ENCODE measurements at regions not wholly inside any gene's neighbourhood (a gene's known extent, or its start where the extent isn't known, plus 50 kb on each side); places are given as distances from the start of the nearest gene placed in this dataset.

GRCh38 chr1:218049641-218050040 lies 235.5 kb upstream of the RRP15 start (continued):
- TF ChIP-seq ZNF232 (CRISPR knock-in tag; IDR thresholded peaks at IDR 0.05) (no peak), HNRNPLL (IDR thresholded peaks at IDR 0.05; ENCODE audit: low read depth, low read length, poor library complexity, severe bottlenecking) (no peak), HMBOX1 (IDR thresholded peaks at IDR 0.05) (no peak), TARDBP (IDR thresholded peaks at IDR 0.05) (no peak)

GRCh38 chr1:218058730-218059129 lies 226.4 kb upstream of the RRP15 start:
- no peak overlapping the region for H3K4me3 ChIP-seq
- H3K9me1 ChIP-seq (ENCODE audit: control insufficient read depth, insufficient read depth, low read length): no peaks in the 10 kb centered on the region
- H3K4me1 ChIP-seq (replicated peaks in 1 of 2; ENCODE audit: control insufficient read depth in 2 of 2, insufficient read depth in 2 of 2, low read length in 2 of 2): no peaks in the 10 kb centered on the region
- 0 out of 2 replicates have a peak, but pooled peaks cover 2% of the 10 kb centered on the region for H3K9me3 ChIP-seq (replicated peaks; ENCODE audit: control insufficient read depth, insufficient read depth, low read depth, low read length)
- ATAC-seq (no peak), FAIRE-seq (no peak), DNase-seq (ENCODE audit: extremely low read depth in 1 of 4, low spot score in 3 of 4) (no peak)
- no peaks in the 10 kb centered on the region for H4K20me1 ChIP-seq (replicated peaks; ENCODE audit: control insufficient read depth, insufficient read depth, low read length)
- ChIA-PET CTCF (ENCODE audit: low intra/inter-chr PET ratio) (no interaction called here), POLR2A (no interaction called here)
- no peaks in the 10 kb centered on the region for H3K79me2 ChIP-seq (ENCODE audit: control insufficient read depth, insufficient read depth, low read length)
- H3K27ac ChIP-seq (ENCODE audit: extremely low read depth, low read depth, low read length): no peak overlapping the region
- intact Hi-C loops (cut with micrococcal nuclease) (no loop called here), in situ Hi-C loops (cut with MboI) (no loop called here)
- WGBS (ENCODE audit: insufficient coverage, low coverage, missing lambda C conversion rate): 2% methylated on average over 2 of the region's 2 CpGs
- H3K9ac ChIP-seq (ENCODE audit: insufficient read depth in 1 of 2, low read depth in 2 of 2, low read length in 2 of 2): no peak overlapping the region
- no peaks in the 10 kb centered on the region for H3K36me3 ChIP-seq (ENCODE audit: control insufficient read depth, insufficient read depth, low read length)
- BruUV-seq (replicated peaks): no TSS peak
- no peaks in the 10 kb centered on the region for H3K27me3 ChIP-seq (ENCODE audit: control insufficient read depth in 2 of 2, insufficient read depth in 2 of 2, low read length in 2 of 2)
- no peak overlapping the region for H3K4me2 ChIP-seq (ENCODE audit: insufficient read depth, low read length)
- no peak overlapping the region for H2AFZ ChIP-seq (ENCODE audit: low read depth, low read length)
- no peak for TF ChIP-seq ZNF239 (CRISPR knock-in tag; IDR thresholded peaks at IDR 0.05)
- TF ChIP-seq ZNF511 (CRISPR knock-in tag; IDR thresholded peaks at IDR 0.05): no peak
- no peak for TF ChIP-seq PTBP1 (IDR thresholded peaks at IDR 0.05; ENCODE audit: low read depth, low read length)
- TF ChIP-seq MIER1 (IDR thresholded peaks at IDR 0.05; ENCODE audit: low read depth): no peak
- TF ChIP-seq ZNF589 (CRISPR knock-in tag; IDR thresholded peaks at IDR 0.05; ENCODE audit: low read depth): no peak
- no peak for TF ChIP-seq ZNF778 (CRISPR knock-in tag; IDR thresholded peaks at IDR 0.05)
- TF ChIP-seq ZNF75A (CRISPR knock-in tag; IDR thresholded peaks at IDR 0.05): no peak
- no peak for TF ChIP-seq XRCC5 (IDR thresholded peaks at IDR 0.05; ENCODE audit: low read depth, low read length)
- no peak for TF ChIP-seq CLOCK (CRISPR knock-in tag; IDR thresholded peaks at IDR 0.05; ENCODE audit: borderline replicate concordance)
- TF ChIP-seq FOXP1 (CRISPR knock-in tag; IDR thresholded peaks at IDR 0.05): no peak
- TF ChIP-seq FOXJ2 (tag; IDR thresholded peaks at IDR 0.05): no peak
- no peak for TF ChIP-seq RUNX1 (IDR thresholded peaks at IDR 0.05; ENCODE audit: low read depth)
- no peak for TF ChIP-seq U2AF1 (optimal IDR thresholded peaks at IDR 0.05; ENCODE audit: low read depth, low read length)
- TF ChIP-seq PTTG1 (tag; IDR thresholded peaks at IDR 0.05; ENCODE audit: low read depth): no peak
- TF ChIP-seq PHF21A (IDR thresholded peaks at IDR 0.05; ENCODE audit: borderline replicate concordance, low read depth): no peak
- no peak for TF ChIP-seq MEF2A (IDR thresholded peaks at IDR 0.05; ENCODE audit: control insufficient read depth, low read depth, low read length)

All from K562 (cell line).